SIG-M5 treated with dmso at 0.1 percent for 504 hours (cell line): ENCODE measurements at regions not wholly inside any gene's neighbourhood (a gene's known extent, or its start where the extent isn't known, plus 50 kb on each side); places are given as distances from the start of the nearest gene placed in this dataset.

Experiments
- DNase-seq: peaks from one replicate; lab custom pipeline; 2025; ENCODE audit not compliant: unreplicated experiment; lab: John Stamatoyannopoulos, UW

DNA sequence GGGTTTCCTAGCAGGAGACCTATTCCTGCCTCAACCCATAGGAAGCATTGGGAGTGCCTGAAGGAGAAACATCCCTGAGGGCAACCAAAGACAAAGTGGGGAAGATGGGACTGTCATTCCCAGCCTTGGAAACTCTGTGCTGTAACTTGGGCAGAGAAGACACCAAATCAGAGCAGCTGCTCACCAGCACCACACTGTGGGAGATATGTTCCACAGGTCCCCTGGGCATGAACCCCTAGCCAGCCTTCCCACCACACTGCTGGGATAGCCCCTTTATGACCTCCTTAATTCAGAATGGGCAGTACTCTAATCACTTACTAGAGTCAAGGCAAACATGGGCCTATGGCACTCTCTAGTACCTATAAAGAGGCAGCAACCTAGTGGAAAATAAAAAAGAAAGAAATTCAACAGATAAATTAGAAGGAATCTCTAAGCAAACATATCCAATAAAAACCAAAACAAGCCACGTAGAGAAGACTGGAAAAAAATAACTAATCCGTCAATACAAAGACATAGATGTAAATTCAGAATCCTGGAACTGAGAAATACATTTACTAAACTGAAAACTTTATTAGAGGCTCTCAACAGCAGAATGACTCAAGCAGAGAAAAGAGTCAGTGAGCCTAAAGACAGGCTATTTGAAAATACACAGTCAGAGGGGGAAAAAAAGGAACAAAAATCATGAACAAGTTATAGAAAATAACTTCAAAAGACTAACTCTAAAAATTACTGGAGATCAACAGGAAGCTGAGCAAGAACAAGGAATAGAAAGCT, 878.4 kb upstream of the FRG1 start:
- DNase-seq: no peak

DNA sequence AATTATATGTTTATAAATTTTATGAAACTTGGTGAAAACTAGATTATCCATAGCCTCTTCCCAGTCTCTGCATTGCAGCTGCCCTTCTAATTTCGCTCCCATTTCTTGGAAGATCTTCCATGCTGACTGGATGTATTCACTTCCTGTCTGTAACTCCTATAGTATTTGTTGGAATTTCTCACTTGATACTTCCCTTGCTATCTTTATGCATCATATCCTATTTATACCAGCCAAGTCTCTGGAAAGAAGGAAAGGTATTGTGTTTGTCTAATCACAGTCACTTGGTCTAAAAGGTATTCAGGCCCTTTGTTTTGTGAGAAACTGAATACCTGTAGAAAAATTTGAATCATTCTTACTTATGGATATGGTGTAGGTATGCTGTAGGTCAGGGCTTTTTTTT, 870.9 kb upstream of the FRG1 start:
- no peak for DNase-seq

DNA sequence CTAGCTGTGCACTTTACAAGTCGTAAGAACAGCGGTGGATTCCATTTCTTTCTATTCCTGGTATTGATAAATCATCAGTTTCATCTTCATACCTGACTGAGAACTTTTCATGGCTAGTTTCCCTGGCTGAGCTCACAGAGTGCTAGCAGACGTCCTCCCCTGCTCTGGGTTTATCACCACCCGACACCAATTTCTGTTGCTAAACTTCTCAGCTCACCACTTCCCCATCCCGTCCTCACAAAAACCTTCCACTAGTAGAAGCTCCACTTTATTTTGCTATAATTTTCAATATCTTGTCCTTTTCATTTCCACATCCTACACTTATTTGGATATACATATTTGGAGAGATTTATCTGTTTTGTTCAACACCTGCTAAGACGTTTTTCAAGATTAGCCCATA, 869.4 kb upstream of the FRG1 start:
- no peak for DNase-seq

DNA sequence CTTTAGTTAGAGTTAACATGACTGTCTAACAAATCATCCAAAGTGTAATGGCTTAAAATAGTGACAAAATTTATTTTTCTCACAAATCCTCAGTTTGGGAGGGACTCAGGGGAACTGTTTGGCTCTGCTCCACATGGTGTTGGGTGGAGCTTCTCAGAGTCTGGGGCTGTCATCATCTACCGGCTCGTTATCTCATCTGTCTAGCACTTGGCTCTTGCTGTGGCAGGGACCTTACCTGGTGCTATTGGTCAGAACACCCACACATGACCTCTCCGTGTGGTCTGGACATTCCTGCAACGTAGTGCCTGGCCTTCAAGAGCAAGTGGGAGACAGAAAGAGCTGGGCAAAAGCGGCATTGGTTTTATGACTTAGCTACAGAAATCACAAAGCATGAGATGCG, 866.9 kb upstream of the FRG1 start:
- no peak for DNase-seq

DNA sequence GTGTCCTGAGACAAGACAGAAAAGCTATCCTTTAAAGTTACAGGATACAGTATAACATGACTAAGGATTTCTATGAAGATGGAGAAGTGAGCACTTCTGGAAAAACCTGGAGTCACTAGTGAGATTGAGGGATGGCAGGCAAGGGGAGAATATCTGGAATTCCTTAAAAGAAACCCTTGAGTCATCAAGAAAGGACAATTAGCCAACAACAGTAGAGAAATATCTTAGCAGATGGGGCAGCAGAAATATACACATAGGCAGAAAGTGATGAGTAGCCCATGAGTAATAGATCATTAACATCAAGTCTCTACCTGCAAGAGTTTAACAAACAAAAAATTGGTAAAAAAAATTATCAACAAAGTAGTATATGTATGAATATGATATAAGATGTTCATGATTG, 858.8 kb upstream of the FRG1 start:
- no peak for DNase-seq

DNA sequence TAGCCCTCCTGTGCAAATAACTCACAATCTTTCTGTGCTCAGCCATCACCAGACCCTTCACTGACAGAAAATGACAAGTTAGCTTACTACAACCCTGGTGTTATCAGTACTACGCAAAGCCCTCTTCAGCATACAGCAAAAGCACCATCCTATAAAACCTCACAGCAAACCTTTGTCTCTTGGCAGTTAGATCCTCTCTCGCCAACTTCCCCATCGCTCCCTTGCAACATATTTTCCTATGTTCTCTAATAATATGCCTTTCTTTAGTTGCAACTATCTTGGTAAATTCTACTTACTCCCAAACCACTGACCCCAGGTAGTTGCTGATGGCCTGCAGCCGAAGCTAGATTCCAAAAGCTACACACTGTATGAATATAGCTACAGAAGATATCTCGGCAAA, 856.9 kb upstream of the FRG1 start:
- no peak for DNase-seq

DNA sequence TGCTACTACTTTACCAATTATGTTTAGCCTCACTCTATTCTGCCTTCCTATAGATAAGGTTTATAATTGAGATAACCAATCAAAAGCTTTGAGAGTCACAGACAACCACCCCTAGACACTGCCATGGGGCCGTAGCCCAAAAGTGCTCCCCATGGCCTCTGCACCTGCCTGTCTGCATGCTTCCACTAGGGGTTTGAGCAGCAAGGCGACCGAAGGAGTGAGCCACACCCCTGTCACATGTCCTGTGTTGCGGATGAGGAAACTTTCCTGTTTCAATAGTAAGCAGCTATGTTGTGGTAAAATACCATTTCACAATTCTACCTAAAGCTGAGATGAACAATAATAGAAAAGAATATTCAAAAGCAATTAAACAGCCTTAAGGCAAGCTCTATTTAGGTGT, 856.0 kb upstream of the FRG1 start:
- no peak for DNase-seq

DNA sequence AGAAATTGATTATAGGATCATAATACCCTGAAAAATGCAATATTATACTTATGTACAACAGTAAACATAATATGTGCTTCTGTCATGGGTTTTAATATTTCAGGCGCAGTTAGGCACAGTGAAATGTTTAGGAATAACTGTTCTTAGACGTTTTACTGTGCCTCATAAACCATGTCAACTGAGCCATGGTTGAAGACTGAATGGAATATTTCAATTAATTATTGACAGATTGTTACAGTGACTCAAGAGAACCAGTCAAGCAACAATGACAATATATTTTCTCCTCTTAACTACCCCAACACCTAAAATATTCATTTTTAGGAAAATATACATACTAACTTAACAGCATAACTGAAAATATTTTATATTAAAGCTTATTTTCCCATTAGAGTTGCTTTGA, 852.7 kb upstream of the FRG1 start:
- no peak for DNase-seq

DNA sequence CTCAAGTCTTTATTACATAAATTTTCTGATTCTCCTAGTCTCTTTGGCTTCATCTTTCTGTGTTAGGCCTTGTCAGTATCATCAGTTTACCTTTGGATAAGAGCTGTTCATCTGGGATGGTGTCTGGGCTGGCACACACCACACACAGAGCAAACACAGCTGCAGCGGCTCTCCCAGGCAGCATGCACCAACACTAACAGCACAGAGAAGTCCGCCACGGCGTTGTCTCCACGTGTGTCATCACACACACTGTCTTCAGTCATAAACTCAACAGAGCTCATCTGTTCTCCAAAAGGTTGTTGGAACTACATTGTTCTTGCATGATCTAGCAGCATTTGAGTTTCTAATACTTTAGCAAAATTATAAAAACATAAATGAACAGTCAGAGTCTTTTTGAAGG, 851.9 kb upstream of the FRG1 start:
- DNase-seq: no peak

DNA sequence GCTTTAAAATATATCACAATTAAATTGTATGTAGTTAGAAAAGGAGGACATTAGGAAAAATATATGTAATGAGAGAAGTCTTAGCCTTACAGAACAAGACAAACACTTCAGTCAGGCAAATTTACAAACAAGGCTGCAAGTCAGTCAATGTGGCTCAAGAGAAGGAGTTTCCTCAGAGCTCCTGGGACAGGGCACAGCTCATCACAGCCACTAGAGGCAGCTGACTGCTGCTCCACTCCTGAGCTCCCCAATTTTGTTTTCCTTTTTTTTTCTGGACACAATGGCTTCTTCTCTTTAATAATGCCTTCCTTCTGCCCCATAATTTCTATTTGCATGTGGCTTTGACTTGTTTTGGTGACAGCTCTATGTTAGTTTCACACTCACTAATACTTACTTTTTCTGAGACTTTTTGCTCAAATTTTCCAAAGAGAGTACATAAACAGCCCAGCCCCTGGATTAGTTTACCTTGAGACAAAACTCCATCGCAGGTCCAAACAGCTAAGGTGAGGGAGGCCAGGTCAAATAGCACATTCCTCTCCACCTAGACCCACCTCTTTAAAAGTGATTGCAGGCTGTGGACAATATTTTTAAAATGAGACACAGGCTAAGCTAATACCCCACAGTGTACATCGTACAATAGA, 850.4 kb upstream of the FRG1 start:
- no peak for DNase-seq

DNA sequence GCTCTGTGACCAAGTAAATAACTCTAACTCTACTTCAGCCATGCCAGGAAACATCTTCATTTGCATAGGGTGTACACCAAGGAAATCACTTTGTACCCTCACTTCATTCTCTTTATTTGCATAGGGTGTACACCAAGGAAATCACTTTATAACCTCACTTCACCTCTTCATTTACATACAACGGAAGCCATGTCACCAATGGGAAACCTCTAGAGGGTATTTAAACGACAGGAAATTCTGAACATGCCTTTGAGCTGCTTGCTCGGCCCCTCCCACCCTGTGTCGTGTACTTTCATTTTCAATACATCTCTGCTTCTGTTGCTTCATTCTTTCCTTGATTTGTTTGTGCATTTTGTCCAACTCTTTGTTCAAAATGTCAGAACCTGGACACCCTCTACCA, 848.1 kb upstream of the FRG1 start:
- no peak for DNase-seq

DNA sequence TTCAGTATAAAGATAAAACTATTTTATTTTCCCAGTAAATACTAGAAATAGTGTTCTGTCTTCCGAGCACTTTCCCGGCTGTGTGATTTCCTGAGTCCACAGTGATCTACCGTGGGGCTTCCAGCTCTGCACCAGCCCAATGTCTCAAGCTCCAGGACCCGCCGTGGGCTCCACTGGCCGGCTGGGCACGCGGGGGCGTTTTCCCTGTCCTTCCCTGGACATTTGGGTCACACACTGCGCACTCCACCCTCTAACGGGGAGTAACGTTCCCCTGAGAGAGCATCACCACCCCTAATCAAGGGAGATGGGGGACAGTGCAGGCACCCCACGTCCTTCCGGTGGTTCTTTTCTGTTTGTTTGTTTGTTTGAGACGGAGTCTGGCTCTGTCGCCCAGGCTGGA, 844.6 kb upstream of the FRG1 start:
- DNase-seq: no peak

DNA sequence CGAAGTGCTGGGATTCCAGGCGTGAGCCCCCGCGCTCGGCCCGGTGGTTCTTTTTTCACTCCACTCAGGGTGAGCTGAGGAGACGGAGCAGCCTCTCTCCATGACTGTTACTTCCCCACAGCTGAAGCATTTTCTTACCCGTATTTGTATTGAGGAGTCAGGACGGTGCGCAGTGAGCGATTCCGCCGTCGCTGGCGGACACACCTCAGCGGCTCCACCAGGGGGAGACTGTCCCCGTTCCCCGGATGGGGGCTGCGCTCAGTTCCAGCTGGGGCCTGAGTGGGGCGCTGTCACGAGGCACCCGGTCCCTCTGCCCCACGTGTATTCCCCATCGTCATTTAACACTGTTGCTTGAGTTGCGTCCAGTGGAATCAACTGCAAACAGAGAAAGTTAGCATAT, 844.0 kb upstream of the FRG1 start:
- no peak for DNase-seq

DNA sequence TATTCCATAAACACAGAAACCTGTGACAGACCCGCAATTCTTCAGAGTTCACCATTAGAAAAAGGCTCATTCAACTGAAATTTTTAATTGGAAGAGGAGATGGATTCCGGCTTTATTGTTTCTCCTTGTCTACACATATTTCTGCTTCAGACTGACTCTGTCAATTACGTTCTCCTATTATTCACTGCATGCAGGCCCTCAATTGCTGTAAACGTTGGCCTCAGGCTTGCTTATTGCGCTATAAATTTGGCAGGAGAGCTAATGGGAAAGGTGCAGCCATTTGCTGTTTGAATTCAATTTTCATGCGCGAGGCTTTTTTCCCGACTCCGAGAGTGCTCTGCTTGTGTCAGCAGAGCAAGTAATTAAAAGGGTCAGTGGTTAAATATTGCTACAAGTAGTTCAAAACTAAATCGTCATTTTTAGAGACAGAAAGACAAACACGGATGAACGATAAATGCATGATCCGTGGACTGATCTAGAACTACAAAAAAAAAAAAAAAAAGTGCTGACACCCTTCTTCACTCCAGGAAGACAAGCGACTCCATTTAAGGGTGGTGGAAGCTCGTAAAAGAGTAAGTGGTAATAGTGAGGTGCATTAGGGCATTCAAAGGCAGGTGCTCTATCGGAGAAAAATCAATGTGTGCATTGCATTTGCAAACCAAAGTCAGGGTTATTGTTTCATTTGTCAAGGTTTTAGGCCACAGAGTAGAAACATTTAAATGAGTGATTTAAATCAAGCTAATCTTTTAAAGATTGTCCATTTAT, 841.6 kb upstream of the FRG1 start:
- no peak for DNase-seq

DNA sequence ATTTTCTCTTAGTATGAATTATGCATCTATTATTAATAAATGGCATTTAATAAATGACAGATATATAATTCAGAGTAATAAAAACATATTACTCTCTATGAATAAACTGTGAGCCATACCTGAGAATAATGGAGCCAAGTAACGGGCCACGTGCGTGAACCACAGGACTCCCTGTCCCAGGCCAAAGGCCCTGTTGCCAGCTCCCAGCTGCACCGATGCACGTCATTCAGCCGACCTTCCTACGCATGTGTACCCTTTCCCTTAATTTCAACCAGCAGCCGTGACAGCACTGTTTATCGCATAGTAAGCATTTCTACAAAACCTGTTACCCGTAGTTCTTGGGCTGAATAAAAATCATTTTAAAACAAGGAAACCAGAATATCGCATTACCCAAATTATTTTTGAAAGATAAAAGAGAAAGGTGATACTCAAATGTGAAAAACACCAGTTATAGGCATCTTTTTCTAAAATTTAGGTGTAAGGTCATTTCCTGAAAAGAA, 827.2 kb upstream of the FRG1 start:
- no peak for DNase-seq

DNA sequence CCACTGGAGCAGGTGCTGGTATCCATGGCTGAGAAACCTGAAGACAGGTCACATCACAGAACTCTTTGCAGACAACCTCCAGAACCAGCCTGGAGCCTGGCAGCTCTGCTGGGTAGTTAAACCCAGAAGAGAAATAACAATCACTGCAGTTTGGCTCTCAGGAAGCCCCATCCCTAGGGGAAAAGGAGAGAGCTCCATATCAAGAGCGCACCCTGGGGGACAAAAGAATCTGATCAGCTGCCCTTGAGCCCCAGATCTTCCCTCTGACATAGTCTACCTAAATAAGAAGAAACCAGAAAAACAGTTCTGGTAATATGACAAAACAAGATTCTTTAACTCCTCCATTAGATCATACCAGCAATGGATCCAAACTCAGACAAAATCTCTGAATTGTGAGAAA, 823.2 kb upstream of the FRG1 start:
- DNase-seq: no peak

DNA sequence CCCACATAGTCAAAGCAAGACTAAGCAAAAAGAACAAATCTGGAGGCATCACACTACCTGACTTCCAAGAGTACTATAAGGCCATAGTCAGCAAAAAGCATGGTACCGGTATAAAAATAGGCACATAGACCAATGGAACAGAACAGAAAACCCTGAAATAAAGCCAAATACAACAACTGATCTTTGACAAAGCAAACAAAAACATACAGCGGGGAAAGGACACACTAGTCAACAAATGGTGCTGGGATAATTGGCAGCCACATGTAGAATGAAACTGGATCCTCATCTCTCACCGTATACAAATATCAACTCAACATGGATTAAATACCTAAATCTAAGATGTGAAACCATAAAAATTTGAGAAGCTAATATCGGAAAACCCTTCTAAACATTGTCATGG, 819.3 kb upstream of the FRG1 start:
- no peak for DNase-seq

DNA sequence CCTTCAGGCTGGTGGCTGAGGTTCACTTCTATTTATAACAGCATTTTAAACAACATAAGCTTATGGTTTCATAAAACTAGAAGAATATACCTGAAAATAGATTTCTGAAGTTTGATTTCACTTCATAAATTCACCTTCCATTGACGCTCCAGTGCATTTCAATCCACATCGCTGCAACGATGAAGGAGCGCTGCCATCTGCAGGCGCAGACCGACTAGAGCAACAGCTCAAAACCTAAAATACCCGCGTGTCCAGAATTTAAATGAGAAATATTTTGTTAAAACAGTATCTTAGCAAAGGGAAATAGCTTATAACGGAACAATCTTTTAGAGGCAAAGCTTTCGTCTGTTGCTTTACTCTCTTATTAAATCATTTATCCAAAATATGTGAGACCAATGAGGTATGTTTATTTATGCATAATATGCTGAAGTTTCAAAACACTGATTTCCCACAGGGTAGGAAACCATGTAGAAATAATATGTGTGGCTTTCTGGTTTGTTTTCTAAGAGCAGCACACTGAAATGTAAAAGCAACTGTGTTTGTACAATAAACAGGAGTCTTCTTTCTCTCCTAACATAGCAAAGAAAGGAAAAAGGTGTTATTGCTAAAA, 816.4 kb upstream of the FRG1 start:
- DNase-seq: no peak

DNA sequence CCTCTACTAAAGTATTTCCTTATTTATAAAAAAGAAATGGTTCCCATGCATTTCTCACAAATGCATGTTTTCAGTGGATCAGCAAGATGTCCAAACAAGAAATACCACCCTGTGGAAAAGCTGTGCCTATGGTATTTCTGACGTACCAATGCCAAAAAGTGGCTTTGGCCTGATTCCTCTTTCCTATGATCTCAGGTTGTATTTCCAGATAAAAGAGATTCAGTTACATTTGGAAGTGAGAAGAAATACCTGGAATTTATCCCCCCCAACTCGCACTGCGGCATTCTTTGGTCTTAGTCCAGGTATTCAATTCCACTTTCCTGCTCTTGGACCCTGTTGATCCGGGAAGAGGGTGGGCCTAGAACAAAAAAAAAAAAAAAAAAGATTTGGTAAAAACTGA, 815.9 kb upstream of the FRG1 start:
- DNase-seq: no peak

DNA sequence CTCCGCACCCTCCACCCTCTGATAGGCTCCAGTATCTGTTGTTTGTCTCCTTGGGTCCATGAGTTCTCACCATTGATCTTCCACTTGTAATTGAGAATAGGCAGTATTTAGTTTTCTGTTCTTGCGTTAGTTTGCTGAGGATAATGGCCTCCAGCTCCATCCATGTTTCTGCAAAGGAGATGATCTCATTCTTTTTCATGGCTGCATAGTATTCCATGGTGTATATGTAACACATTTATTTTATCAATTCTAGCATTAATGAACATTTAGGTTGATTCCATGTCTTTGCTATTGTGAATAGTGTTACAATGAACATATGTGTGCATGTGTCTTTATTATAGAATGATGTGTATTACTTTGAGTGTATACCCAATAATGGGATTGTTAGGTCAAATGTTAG, 814.6 kb upstream of the FRG1 start:
- no peak for DNase-seq

DNA sequence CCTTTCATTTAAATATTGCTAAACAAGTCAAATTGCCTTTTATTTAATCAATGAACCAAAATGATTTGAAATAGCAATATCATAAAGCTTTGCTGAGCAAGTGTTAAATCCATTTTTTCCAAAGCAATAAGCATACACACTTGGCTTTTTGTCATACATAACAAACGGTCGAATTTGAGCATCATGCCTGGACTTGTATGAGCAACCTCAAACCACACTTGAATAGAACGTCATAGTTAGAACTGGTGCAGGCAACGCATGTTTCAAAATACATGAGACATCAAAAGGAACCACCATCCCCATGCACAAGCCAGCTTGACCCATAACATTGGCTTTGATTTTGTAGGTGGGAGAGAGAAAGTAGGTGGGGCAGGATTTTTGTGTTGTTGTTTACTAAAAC, 812.3 kb upstream of the FRG1 start:
- no peak for DNase-seq
